Activated CD4-positive, alpha-beta T cell treated with anti-CD3 and anti-CD28 coated beads for 36 hours (primary cell): ENCODE measurements at regions not wholly inside any gene's neighbourhood (a gene's known extent, or its start where the extent isn't known, plus 50 kb on each side); places are given as distances from the start of the nearest gene placed in this dataset.

Experiments
- ATAC-seq: fragments of 200-7000 bp; cut with Tn5 transposase; one replicate; pipeline ENCODE4 v1.10.0; 2021; ENCODE audit warnings: mild to moderate bottlenecking, moderate library complexity
- CTCF ChIA-PET: fragments of 350-600 bp; sonication (Branson Sonifier 250); formaldehyde crosslinking; loops from one replicate; lab custom pipeline; 2021; ENCODE audit warnings: antibody characterized with exemption; lab: Charles Lee
- POLR2A ChIA-PET: fragments of 350-600 bp; sonication (Branson Sonifier 250); formaldehyde crosslinking; loops from one replicate; lab custom pipeline; 2021; ENCODE audit warnings: antibody characterized with exemption, inconsistent platforms; lab: Charles Lee
- DNase-seq: peaks from one replicate; pipeline ENCODE4 v3.0.0-alpha.2; 2020
- H3K27ac Mint-ChIP-seq: one replicate; pipeline ENCODE4 v1.8.0; 2021; ENCODE audit warnings: mixed read lengths
- H3K27me3 Mint-ChIP-seq: one replicate; pipeline ENCODE4 v1.8.0; 2021; ENCODE audit warnings: mixed read lengths
- H3K36me3 Mint-ChIP-seq: one replicate; pipeline ENCODE4 v1.8.0; 2021; ENCODE audit warnings: low read depth, mixed read lengths
- H3K4me1 Mint-ChIP-seq: one replicate; pipeline ENCODE4 v1.8.0; 2021; ENCODE audit warnings: mixed read lengths
- H3K4me3 Mint-ChIP-seq: one replicate; pipeline ENCODE4 v1.8.0; 2021; ENCODE audit warnings: mild to moderate bottlenecking, moderate library complexity, mixed read lengths
- H3K9me3 Mint-ChIP-seq: one replicate; pipeline ENCODE4 v1.8.0; 2021; ENCODE audit warnings: low read depth, mixed read lengths
- intact Hi-C, 2 experiments: fragments of 100-400 bp; cut with DNase I in 1 of 2; cut with micrococcal nuclease in 1 of 2; formaldehyde crosslinking; loops; one replicate each; pipeline versions ENCODE4 v1.14.2 to v1.15.1; 2022 to 2024; cut with DNase I, micrococcal nuclease

- H3K4me3 Mint-ChIP-seq: no peak overlapping the region
- peaks cover 2% of the 10 kb centered on the region for H3K9me3 Mint-ChIP-seq
- ATAC-seq (no peak), DNase-seq (no peak)
- CTCF ChIA-PET: no interaction called here
- no peaks in the 10 kb centered on the region for H3K27me3 Mint-ChIP-seq
- H3K4me1 Mint-ChIP-seq: no peaks in the 10 kb centered on the region
- POLR2A ChIA-PET: no interaction called here
- no peak overlapping the region for H3K27ac Mint-ChIP-seq
- H3K36me3 Mint-ChIP-seq: no peaks in the 10 kb centered on the region
- intact Hi-C loops: loop anchor here in 1 of 2 experiments (10.0 kb wide), 1 partner anchor 83 kb away; no protein-coding TSS in a partner anchor
Measured at GRCh38 chr1:188371295-188371806, 1542.6 kb downstream of the PLA2G4A start.

- Mint-ChIP-seq H3K27me3 (no peaks in the 10 kb centered on the region), H3K9me3 (peaks cover 2% of the 10 kb centered on the region), H3K4me1 (no peaks in the 10 kb centered on the region), H3K27ac (no peak overlapping the region), H3K4me3 (no peak overlapping the region), H3K36me3 (no peaks in the 10 kb centered on the region)
- intact Hi-C loops: loop anchor here in 1 of 2 experiments (10.0 kb wide), 1 partner anchor 82 kb away; no protein-coding TSS in a partner anchor
- DNase-seq: no peak
- ChIA-PET CTCF (no interaction called here), POLR2A (no interaction called here)
- no peak for ATAC-seq
Measured at GRCh38 chr1:188372821-188373220, 1544.1 kb downstream of the PLA2G4A start.

GRCh38 chr1:188382851-188383250 lies 1554.1 kb downstream of the PLA2G4A start:
- ATAC-seq (no peak), DNase-seq (no peak)
- Mint-ChIP-seq H3K4me1 (no peaks in the 10 kb centered on the region), H3K4me3 (no peak overlapping the region), H3K27ac (no peak overlapping the region), H3K27me3 (no peaks in the 10 kb centered on the region), H3K9me3 (no peaks in the 10 kb centered on the region), H3K36me3 (no peaks in the 10 kb centered on the region)
- ChIA-PET CTCF (no interaction called here), POLR2A (no interaction called here)
- intact Hi-C loops: no loop called here

DNA sequence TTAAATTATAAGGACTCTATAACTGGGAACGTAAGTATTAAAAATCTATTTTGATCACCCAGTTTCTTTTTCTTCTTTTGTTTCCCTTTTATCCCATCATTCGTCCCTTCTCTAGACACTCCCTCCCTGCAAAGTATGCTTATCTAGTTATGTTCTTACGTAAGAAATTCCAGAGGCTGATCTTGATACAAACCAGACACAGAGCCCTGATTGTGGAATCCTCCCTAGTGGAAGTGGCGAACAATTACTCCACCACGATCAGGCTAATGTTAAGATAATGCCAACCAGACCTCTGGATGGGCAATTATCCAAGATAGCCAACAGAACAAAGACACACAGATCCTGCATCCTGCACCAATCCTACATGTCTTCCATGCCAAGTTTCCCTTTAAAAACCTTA lies 1557.4 kb downstream of the PLA2G4A start:
- H3K27ac Mint-ChIP-seq: no peak overlapping the region
- no peaks in the 10 kb centered on the region for H3K27me3 Mint-ChIP-seq
- no peak for DNase-seq
- no peak for ATAC-seq
- intact Hi-C loops: no loop called here
- H3K4me3 Mint-ChIP-seq: no peak overlapping the region
- CTCF ChIA-PET: no interaction called here
- H3K4me1 Mint-ChIP-seq: no peaks in the 10 kb centered on the region
- POLR2A ChIA-PET: no interaction called here
- H3K36me3 Mint-ChIP-seq: no peaks in the 10 kb centered on the region
- peaks cover 4% of the 10 kb centered on the region for H3K9me3 Mint-ChIP-seq

DNA sequence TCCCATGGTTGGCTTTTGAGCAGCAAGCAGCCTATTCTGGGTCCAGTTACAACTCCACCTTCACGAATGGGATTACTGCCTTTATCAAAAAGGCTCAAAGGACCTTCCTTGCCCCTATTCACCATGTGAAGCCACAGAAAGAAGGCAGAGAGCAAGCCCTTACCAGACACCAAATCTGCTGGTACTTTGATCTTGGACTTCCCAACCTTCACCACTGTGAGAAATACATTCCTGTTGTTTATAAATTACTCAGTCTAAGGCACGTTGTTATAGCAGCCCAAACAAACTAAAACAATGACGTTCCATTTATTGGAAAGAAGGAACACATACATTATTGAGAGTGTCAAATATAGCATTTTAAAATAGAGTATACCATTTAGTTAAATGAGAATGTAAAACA lies 1557.9 kb downstream of the PLA2G4A start:
- Mint-ChIP-seq H3K4me3 (no peak overlapping the region), H3K4me1 (no peaks in the 10 kb centered on the region), H3K27ac (no peak overlapping the region), H3K9me3 (peaks cover 5% of the 10 kb centered on the region), H3K36me3 (no peaks in the 10 kb centered on the region), H3K27me3 (no peaks in the 10 kb centered on the region)
- DNase-seq (no peak), ATAC-seq (no peak)
- CTCF ChIA-PET: no interaction called here
- intact Hi-C loops: no loop called here
- POLR2A ChIA-PET: no interaction called here

- DNase-seq: no peak
- peaks cover 10% of the 10 kb centered on the region for H3K9me3 Mint-ChIP-seq
- no peak for ATAC-seq
- no peak overlapping the region for H3K27ac Mint-ChIP-seq
- intact Hi-C loops: no loop called here
- no peaks in the 10 kb centered on the region for H3K36me3 Mint-ChIP-seq
- H3K4me3 Mint-ChIP-seq: no peak overlapping the region
- ChIA-PET CTCF (no interaction called here), POLR2A (no interaction called here)
- no peaks in the 10 kb centered on the region for H3K4me1 Mint-ChIP-seq
- no peaks in the 10 kb centered on the region for H3K27me3 Mint-ChIP-seq
Measured at GRCh38 chr1:188394677-188395076, 1565.9 kb downstream of the PLA2G4A start.

- Mint-ChIP-seq H3K4me1 (no peaks in the 10 kb centered on the region), H3K27me3 (no peaks in the 10 kb centered on the region), H3K27ac (no peak overlapping the region), H3K9me3 (peaks cover 10% of the 10 kb centered on the region), H3K4me3 (no peak overlapping the region), H3K36me3 (no peaks in the 10 kb centered on the region)
- ATAC-seq (no peak), DNase-seq (no peak)
- POLR2A ChIA-PET: no interaction called here
- CTCF ChIA-PET: no interaction called here
- intact Hi-C loops: no loop called here
Measured at GRCh38 chr1:188397521-188397920, 1568.8 kb downstream of the PLA2G4A start.

GRCh38 chr1:188402986-188403385 lies 1574.2 kb downstream of the PLA2G4A start:
- Mint-ChIP-seq H3K36me3 (no peaks in the 10 kb centered on the region), H3K27ac (no peak overlapping the region), H3K9me3 (peaks cover 5% of the 10 kb centered on the region), H3K27me3 (no peaks in the 10 kb centered on the region), H3K4me3 (no peak overlapping the region), H3K4me1 (no peaks in the 10 kb centered on the region)
- no peak for DNase-seq
- ATAC-seq: no peak
- intact Hi-C loops: no loop called here
- ChIA-PET CTCF (no interaction called here), POLR2A (no interaction called here)

- H3K36me3 Mint-ChIP-seq: no peaks in the 10 kb centered on the region
- no peak overlapping the region for H3K4me3 Mint-ChIP-seq
- ChIA-PET CTCF (interaction anchor here (1.1 kb wide), 1 partner anchor 9 kb away, joined by 5 read pairs; no protein-coding TSS in a partner anchor), POLR2A (no interaction called here)
- ATAC-seq (no peak), DNase-seq (no peak)
- H3K4me1 Mint-ChIP-seq: no peaks in the 10 kb centered on the region
- no peak overlapping the region for H3K27ac Mint-ChIP-seq
- peaks cover 3% of the 10 kb centered on the region for H3K9me3 Mint-ChIP-seq
- intact Hi-C loops: no loop called here
- H3K27me3 Mint-ChIP-seq: no peaks in the 10 kb centered on the region
Measured at GRCh38 chr1:188406636-188407035, 1577.9 kb downstream of the PLA2G4A start.

DNA sequence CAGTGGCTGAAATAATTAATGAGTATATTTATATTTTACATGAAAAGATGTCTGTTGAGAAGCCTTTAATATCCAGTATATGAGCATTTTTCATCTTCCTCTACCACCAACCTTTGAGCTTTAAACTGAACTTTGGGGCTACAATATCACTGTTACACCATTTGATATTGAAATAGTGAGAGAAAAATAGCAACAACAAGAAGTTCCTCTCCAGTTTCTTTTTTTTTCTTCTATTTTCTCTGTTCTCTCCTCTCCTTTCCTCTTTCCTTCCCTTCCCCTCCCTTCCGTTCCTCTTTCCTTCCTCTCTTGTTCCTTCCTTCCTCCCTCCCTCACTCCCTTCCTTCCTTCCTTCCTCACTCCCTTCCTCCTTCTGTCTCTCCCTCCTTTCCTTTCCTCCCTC lies 1591.4 kb downstream of the PLA2G4A start:
- POLR2A ChIA-PET: no interaction called here
- CTCF ChIA-PET: no interaction called here
- DNase-seq (no peak), ATAC-seq (no peak)
- peaks cover 2% of the 10 kb centered on the region for H3K9me3 Mint-ChIP-seq
- no peaks in the 10 kb centered on the region for H3K27me3 Mint-ChIP-seq
- H3K36me3 Mint-ChIP-seq: no peaks in the 10 kb centered on the region
- H3K27ac Mint-ChIP-seq: no peak overlapping the region
- H3K4me3 Mint-ChIP-seq: no peak overlapping the region
- intact Hi-C loops: no loop called here
- H3K4me1 Mint-ChIP-seq: no peaks in the 10 kb centered on the region

GRCh38 chr1:188423073-188423472 lies 1594.3 kb downstream of the PLA2G4A start:
- CTCF ChIA-PET: no interaction called here

DNA sequence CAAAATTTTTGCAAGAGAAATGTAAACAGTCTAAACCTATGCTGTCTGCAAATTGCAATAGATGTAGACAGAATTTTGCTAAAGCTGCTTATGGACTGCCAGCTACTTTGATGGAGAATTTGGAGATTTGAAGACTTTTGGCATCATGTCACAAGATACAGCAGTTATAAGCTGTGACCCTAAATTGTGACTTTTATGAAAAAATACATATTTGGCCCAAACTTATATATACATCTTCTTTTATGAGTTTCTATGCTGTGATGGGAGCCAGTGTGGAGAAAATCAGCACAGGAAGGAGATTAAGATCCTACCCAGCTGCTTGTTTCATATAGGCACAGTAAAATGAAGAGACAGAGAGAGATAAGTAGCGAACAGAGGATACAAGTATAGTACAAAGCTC lies 1595.4 kb downstream of the PLA2G4A start:
- CTCF ChIA-PET: interaction anchor here (1.1 kb wide), 1 partner anchor 9 kb away, joined by 3 read pairs; no protein-coding TSS in a partner anchor
- Mint-ChIP-seq H3K36me3 (no peaks in the 10 kb centered on the region), H3K27me3 (no peaks in the 10 kb centered on the region), H3K27ac (no peak overlapping the region), H3K9me3 (no peaks in the 10 kb centered on the region), H3K4me3 (no peak overlapping the region), H3K4me1 (no peaks in the 10 kb centered on the region)
- POLR2A ChIA-PET: no interaction called here
- intact Hi-C loops: no loop called here
- no peak for DNase-seq
- no peak for ATAC-seq

More at GRCh38 chr1:188423073-188423472, 1594.3 kb downstream of the PLA2G4A start:
- Mint-ChIP-seq H3K27ac (no peak overlapping the region), H3K36me3 (no peaks in the 10 kb centered on the region), H3K4me3 (no peak overlapping the region), H3K4me1 (no peaks in the 10 kb centered on the region), H3K9me3 (peaks cover under 1% of the 10 kb centered on the region), H3K27me3 (no peaks in the 10 kb centered on the region)
- POLR2A ChIA-PET: no interaction called here
- ATAC-seq: no peak
- DNase-seq: no peak
- intact Hi-C loops: no loop called here
